ENCODE measurements at regions not wholly inside any gene's neighbourhood (a gene's known extent, or its start where the extent isn't known, plus 50 kb on each side); places are given as distances from the start of the nearest gene placed in this dataset.

DNA sequence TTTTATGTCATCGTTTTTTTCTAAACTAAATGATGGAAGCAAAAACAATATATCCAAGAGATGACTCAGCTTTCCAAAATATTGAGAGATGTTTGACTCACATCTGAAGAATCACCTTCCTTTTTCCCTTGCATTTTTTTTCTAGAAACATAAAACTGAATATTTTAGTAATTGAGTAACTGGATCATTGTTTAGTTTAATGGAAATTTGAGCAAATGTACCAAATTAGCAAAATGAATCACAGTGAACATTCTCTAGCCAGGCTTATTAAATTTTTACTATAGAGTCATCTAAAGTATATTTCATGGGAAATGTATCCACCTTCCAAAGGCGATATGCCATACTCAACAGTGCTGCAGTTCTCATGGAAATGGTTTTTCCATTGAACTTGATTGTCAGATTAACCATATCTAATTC, 145.5 kb downstream of the TENT5A start (continued):
- TF ChIP-seq, protein P1, sequence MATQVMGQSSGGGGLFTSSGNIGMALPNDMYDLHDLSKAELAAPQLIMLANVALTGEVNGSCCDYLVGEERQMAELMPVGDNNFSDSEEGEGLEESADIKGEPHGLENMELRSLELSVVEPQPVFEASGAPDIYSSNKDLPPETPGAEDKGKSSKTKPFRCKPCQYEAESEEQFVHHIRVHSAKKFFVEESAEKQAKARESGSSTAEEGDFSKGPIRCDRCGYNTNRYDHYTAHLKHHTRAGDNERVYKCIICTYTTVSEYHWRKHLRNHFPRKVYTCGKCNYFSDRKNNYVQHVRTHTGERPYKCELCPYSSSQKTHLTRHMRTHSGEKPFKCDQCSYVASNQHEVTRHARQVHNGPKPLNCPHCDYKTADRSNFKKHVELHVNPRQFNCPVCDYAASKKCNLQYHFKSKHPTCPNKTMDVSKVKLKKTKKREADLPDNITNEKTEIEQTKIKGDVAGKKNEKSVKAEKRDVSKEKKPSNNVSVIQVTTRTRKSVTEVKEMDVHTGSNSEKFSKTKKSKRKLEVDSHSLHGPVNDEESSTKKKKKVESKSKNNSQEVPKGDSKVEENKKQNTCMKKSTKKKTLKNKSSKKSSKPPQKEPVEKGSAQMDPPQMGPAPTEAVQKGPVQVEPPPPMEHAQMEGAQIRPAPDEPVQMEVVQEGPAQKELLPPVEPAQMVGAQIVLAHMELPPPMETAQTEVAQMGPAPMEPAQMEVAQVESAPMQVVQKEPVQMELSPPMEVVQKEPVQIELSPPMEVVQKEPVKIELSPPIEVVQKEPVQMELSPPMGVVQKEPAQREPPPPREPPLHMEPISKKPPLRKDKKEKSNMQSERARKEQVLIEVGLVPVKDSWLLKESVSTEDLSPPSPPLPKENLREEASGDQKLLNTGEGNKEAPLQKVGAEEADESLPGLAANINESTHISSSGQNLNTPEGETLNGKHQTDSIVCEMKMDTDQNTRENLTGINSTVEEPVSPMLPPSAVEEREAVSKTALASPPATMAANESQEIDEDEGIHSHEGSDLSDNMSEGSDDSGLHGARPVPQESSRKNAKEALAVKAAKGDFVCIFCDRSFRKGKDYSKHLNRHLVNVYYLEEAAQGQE (IDR thresholded peaks at IDR 0.05; ENCODE audit: unreplicated experiment) = no peak
- TF ChIP-seq, protein P2, sequence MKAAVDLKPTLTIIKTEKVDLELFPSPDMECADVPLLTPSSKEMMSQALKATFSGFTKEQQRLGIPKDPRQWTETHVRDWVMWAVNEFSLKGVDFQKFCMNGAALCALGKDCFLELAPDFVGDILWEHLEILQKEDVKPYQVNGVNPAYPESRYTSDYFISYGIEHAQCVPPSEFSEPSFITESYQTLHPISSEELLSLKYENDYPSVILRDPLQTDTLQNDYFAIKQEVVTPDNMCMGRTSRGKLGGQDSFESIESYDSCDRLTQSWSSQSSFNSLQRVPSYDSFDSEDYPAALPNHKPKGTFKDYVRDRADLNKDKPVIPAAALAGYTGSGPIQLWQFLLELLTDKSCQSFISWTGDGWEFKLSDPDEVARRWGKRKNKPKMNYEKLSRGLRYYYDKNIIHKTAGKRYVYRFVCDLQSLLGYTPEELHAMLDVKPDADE (IDR thresholded peaks at IDR 0.05) = no peak
- TF ChIP-seq ZNF114 (CRISPR knock-in tag; IDR thresholded peaks at IDR 0.05) (no peak), JUNB (IDR thresholded peaks at IDR 0.05; ENCODE audit: unreplicated experiment) (no peak), ZNF331 (CRISPR knock-in tag; IDR thresholded peaks at IDR 0.05; ENCODE audit: low read depth) (no peak), POLR2AphosphoS5 (IDR thresholded peaks at IDR 0.05; ENCODE audit: low read depth) (no peak), STAT1 (IDR thresholded peaks at IDR 0.05; ENCODE audit: unreplicated experiment) (no peak)

DNA sequence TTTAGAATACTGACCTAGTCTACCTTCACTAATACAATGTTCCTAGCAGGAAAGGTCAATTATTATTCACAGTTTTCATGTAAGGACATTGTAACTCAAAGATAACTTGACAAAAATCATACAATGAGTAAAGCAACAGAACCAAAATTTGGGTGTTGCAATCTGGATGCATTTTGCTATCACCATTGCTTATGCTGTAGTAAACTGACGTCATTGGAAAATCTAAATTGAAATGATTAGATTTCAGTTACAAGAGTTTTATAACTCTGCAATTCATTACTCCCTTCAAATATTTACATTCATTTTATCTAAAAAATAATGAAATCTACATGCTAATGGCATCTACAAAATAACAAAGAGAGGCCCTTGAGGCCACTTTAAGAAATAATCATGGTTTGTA, 147.0 kb downstream of the TENT5A start:
- no peak overlapping the region for H3K27ac Mint-ChIP-seq

More for the DNA sequence above, 147.0 kb downstream of the TENT5A start:
- Mint-ChIP-seq H3K36me3 (ENCODE audit: low read depth) (no peaks in the 10 kb centered on the region), H3K4me3 (no peak overlapping the region), H3K4me1 (no peaks in the 10 kb centered on the region), H3K27me3 (ENCODE audit: insufficient read depth, low read depth, poor library complexity) (no peaks in the 10 kb centered on the region), H3K9me3 (no peaks in the 10 kb centered on the region)
- DNase-seq (ENCODE audit: low spot score) (no peak), ATAC-seq (no peak)
- H3K36me3 ChIP-seq (ENCODE audit: insufficient read depth) = no peaks in the 10 kb centered on the region
- TF ChIP-seq NANOG (IDR thresholded peaks at IDR 0.05; ENCODE audit: borderline replicate concordance) (no peak), EZH2 (IDR thresholded peaks at IDR 0.05; ENCODE audit: low read depth, unreplicated experiment) (no peak), JUNB (IDR thresholded peaks at IDR 0.05; ENCODE audit: unreplicated experiment) (no peak), ZNF331 (CRISPR knock-in tag; IDR thresholded peaks at IDR 0.05; ENCODE audit: low read depth) (no peak)
- TF ChIP-seq, protein P3, sequence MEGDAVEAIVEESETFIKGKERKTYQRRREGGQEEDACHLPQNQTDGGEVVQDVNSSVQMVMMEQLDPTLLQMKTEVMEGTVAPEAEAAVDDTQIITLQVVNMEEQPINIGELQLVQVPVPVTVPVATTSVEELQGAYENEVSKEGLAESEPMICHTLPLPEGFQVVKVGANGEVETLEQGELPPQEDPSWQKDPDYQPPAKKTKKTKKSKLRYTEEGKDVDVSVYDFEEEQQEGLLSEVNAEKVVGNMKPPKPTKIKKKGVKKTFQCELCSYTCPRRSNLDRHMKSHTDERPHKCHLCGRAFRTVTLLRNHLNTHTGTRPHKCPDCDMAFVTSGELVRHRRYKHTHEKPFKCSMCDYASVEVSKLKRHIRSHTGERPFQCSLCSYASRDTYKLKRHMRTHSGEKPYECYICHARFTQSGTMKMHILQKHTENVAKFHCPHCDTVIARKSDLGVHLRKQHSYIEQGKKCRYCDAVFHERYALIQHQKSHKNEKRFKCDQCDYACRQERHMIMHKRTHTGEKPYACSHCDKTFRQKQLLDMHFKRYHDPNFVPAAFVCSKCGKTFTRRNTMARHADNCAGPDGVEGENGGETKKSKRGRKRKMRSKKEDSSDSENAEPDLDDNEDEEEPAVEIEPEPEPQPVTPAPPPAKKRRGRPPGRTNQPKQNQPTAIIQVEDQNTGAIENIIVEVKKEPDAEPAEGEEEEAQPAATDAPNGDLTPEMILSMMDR (conservative IDR thresholded peaks at IDR 0.05; ENCODE audit: low read depth in 2 of 2) = no peak
- TF ChIP-seq, protein P2 (IDR thresholded peaks at IDR 0.05) = no peak
- H3K79me2 ChIP-seq (replicated peaks; ENCODE audit: insufficient read depth) = no peaks in the 10 kb centered on the region
- H3K4me2 ChIP-seq = no peak overlapping the region
- no peaks in the 10 kb centered on the region for H3K27me3 ChIP-seq (ENCODE audit: insufficient read depth)
- no peaks in the 10 kb centered on the region for H3K4me1 ChIP-seq (ENCODE audit: insufficient read depth)
- no peak overlapping the region for H3K27ac ChIP-seq (ENCODE audit: low read depth)
- H3K9me2 ChIP-seq (ENCODE audit: insufficient read depth) = no peaks in the 10 kb centered on the region
- H4K20me1 ChIP-seq (replicated peaks; ENCODE audit: insufficient read depth) = no peaks in the 10 kb centered on the region
- no peak overlapping the region for H2AFZ ChIP-seq
- no peak overlapping the region for H3K4me3 ChIP-seq
- no peaks in the 10 kb centered on the region for H3F3A ChIP-seq (replicated peaks; ENCODE audit: low read depth)

Data from GM23338 (cell line).